ENCODE measurements at regions not wholly inside any gene's neighbourhood (a gene's known extent, or its start where the extent isn't known, plus 50 kb on each side); places are given as distances from the start of the nearest gene placed in this dataset.

GRCh38 chr5:67908126-67908765, 307.3 kb upstream of the PIK3R1 start:
- TF ChIP-seq CTCF (IDR thresholded peaks at IDR 0.05) = no peak
- H3K27ac Mint-ChIP-seq = no peak overlapping the region
- no peak for DNase-seq
- no peaks in the 10 kb centered on the region for H3K4me1 Mint-ChIP-seq (ENCODE audit: low read depth)
- H3K4me3 Mint-ChIP-seq = no peak overlapping the region
- H3K27me3 Mint-ChIP-seq (ENCODE audit: insufficient read depth) = peaks cover 2% of the 10 kb centered on the region; the same call in 1 of the 2 replicates
- no peaks in the 10 kb centered on the region for H3K9me3 Mint-ChIP-seq
- no peaks in the 10 kb centered on the region for H3K36me3 Mint-ChIP-seq (ENCODE audit: low read depth)

GRCh38 chr5:67904366-67904765, 311.2 kb upstream of the PIK3R1 start:
- Mint-ChIP-seq H3K27me3 (ENCODE audit: insufficient read depth) (peaks cover 12% of the 10 kb centered on the region; the same call in 1 of the 2 replicates), H3K36me3 (ENCODE audit: low read depth) (no peaks in the 10 kb centered on the region), H3K9me3 (no peaks in the 10 kb centered on the region), H3K27ac (no peak overlapping the region), H3K4me1 (ENCODE audit: low read depth) (no peaks in the 10 kb centered on the region), H3K4me3 (no peak overlapping the region)
- no peak for DNase-seq
- no peak for TF ChIP-seq CTCF (IDR thresholded peaks at IDR 0.05)

GRCh38 chr5:67903656-67904055, 311.9 kb upstream of the PIK3R1 start:
- no peak for DNase-seq
- Mint-ChIP-seq H3K27me3 (ENCODE audit: insufficient read depth) (peaks cover 12% of the 10 kb centered on the region; the same call in 1 of the 2 replicates), H3K27ac (no peak overlapping the region), H3K9me3 (no peaks in the 10 kb centered on the region), H3K36me3 (ENCODE audit: low read depth) (no peaks in the 10 kb centered on the region), H3K4me1 (ENCODE audit: low read depth) (no peaks in the 10 kb centered on the region), H3K4me3 (no peak overlapping the region)
- TF ChIP-seq CTCF (IDR thresholded peaks at IDR 0.05) = no peak

- H3K36me3 Mint-ChIP-seq (ENCODE audit: low read depth) = no peaks in the 10 kb centered on the region
- H3K27ac Mint-ChIP-seq = no peak overlapping the region
- no peak for TF ChIP-seq CTCF (IDR thresholded peaks at IDR 0.05)
- H3K4me3 Mint-ChIP-seq = no peak overlapping the region
- no peaks in the 10 kb centered on the region for H3K9me3 Mint-ChIP-seq
- DNase-seq = no peak
- H3K4me1 Mint-ChIP-seq (ENCODE audit: low read depth) = no peaks in the 10 kb centered on the region
- peaks cover 12% of the 10 kb centered on the region; the same call in 1 of the 2 replicates for H3K27me3 Mint-ChIP-seq (ENCODE audit: insufficient read depth)
These were observed 312.4 kb upstream of the PIK3R1 start for GRCh38 chr5:67903121-67903520.

GRCh38 chr5:67902497-67902830, 313.1 kb upstream of the PIK3R1 start:
- Mint-ChIP-seq H3K36me3 (ENCODE audit: low read depth) (no peaks in the 10 kb centered on the region), H3K4me1 (ENCODE audit: low read depth) (no peaks in the 10 kb centered on the region), H3K4me3 (no peak overlapping the region), H3K9me3 (no peaks in the 10 kb centered on the region), H3K27me3 (ENCODE audit: insufficient read depth) (peaks cover 12% of the 10 kb centered on the region; the same call in 1 of the 2 replicates), H3K27ac (no peak overlapping the region)
- DNase-seq = no peak
- TF ChIP-seq CTCF (IDR thresholded peaks at IDR 0.05) = no peak

All from HFFc6 (cell line).